Caco-2 (cell line): ENCODE measurements at regions not wholly inside any gene's neighbourhood (a gene's known extent, or its start where the extent isn't known, plus 50 kb on each side); places are given as distances from the start of the nearest gene placed in this dataset.

ENCODE experiments used
- BruUV-seq: library from RNA; stranded (reverse); fragments of 400-500 nt; replicated peaks from 2 replicates; lab custom pipeline; 2021; lab: Mats Ljungman, UMichigan
- CTCF ChIA-PET: fragments of 300-600 bp; sonication (Branson Sonifier 250); formaldehyde crosslinking; loops from one replicate; lab custom pipeline; 2022; ENCODE audit warnings: antibody characterized with exemption; lab: Charles Lee
- POLR2A ChIA-PET: fragments of 300-600 bp; sonication (Branson Sonifier 250); formaldehyde crosslinking; loops from one replicate; lab custom pipeline; 2022; ENCODE audit warnings: antibody characterized with exemption; lab: Charles Lee
- DNase-seq, 2 experiments: peaks; one replicate each; pipeline versions ENCODE4 v3.0.0 to v3.0.0-alpha.2; 2020 to 2022
- H3K27me3 ChIP-seq: replicated peaks from 2 replicates; pipeline ENCODE4 v1.6.0; 2011; ENCODE audit warnings: low read length; ENCODE audit not compliant: control insufficient read depth, insufficient read depth
- H3K36me3 ChIP-seq: 2 replicates; pipeline ENCODE4 v1.5.1; 2011; ENCODE audit warnings: low read length; ENCODE audit not compliant: control insufficient read depth, insufficient read depth
- H3K4me1 ChIP-seq: fragments of 250-450 bp; sonication (Bioruptor Pico); 2 replicates; pipeline ENCODE4 v1.5.1; 2020; ENCODE audit warnings: mild to moderate bottlenecking
- H3K4me3 ChIP-seq: 2 replicates; pipeline ENCODE4 v1.5.1; 2011; ENCODE audit warnings: low read depth, mild to moderate bottlenecking, control low read depth, low read length
- H3K9me3 ChIP-seq: fragments of 250-450 bp; sonication (Bioruptor Pico); 2 replicates; pipeline ENCODE4 v1.5.1; 2020; ENCODE audit warnings: mild to moderate bottlenecking, moderate library complexity
- H3K27ac Mint-ChIP-seq: one replicate; pipeline ENCODE4 v1.8.0; 2022; ENCODE audit warnings: mixed read lengths; ENCODE audit not compliant: unreplicated experiment
- H3K27me3 Mint-ChIP-seq: one replicate; pipeline ENCODE4 v1.8.0; 2022; ENCODE audit warnings: mixed read lengths; ENCODE audit not compliant: insufficient read depth, unreplicated experiment
- H3K36me3 Mint-ChIP-seq: one replicate; pipeline ENCODE4 v1.8.0; 2022; ENCODE audit warnings: mild to moderate bottlenecking, mixed read lengths; ENCODE audit not compliant: insufficient read depth, unreplicated experiment
- H3K4me1 Mint-ChIP-seq: one replicate; pipeline ENCODE4 v1.8.0; 2022; ENCODE audit warnings: low read depth, mixed read lengths; ENCODE audit not compliant: unreplicated experiment
- H3K4me3 Mint-ChIP-seq: one replicate; pipeline ENCODE4 v1.8.0; 2022; ENCODE audit warnings: mild to moderate bottlenecking, moderate library complexity, mixed read lengths; ENCODE audit not compliant: unreplicated experiment
- H3K9me3 Mint-ChIP-seq: one replicate; pipeline ENCODE4 v1.8.0; 2022; ENCODE audit warnings: mixed read lengths; ENCODE audit not compliant: unreplicated experiment
- intact Hi-C: fragments of 100-400 bp; cut with micrococcal nuclease; formaldehyde crosslinking; loops from one replicate; pipeline ENCODE4 v1.10.0; 2022; ENCODE audit not compliant: unreplicated experiment
- TF ChIP-seq, protein P1 (sequence below), 2 experiments: fragments of 200-600 bp in 1 of 2; IDR thresholded peaks; 1 replicate in 1 of 2; 2 replicates in 1 of 2; pipeline versions ENCODE4 v1.5.1 to v1.8.0; 2011 to 2022; ENCODE audit warnings: antibody characterized with exemption in 1 of 2, control low read depth in 1 of 2, inconsistent platforms in 1 of 2, low read depth in 1 of 2, low read length in 1 of 2, mild to moderate bottlenecking in 1 of 2, moderate library complexity in 1 of 2; ENCODE audit not compliant: insufficient read depth in 1 of 2, severe bottlenecking in 1 of 2, unreplicated experiment in 1 of 2

DNA sequence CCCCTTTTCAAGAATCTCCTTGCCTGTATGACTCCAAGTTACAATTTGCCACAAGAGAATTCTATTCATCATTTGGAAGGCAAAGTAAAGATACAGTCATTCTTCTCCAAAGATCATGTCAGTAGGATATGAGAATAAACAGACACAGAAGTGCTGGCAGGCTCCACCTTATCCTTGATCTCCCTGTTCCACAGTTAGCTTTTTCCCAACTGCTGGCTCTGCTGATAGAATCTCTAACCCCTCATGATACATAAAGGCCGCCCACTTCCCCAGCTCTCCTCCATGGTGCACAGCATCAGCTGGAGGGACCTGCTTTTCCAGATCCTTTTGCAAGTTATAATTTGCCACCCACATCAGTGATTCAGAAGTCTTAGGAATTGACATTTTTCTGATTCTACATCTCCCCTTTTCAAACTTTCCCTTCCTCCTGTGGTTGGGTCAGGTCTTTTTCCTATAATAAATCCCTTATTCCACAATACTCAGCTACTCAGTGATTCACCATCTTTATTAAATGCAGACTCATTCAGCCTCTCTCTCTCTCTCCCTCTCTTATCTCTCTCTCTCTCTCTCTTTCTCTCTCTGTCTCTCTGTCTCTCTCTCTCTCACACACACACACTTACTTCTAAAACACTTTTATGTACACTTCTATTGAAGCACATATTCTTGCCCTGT lies 465.4 kb downstream of the GBE1 start:
- peak overlapping the region; percentile 37 for H3K27ac Mint-ChIP-seq
- Histone ChIP-seq H3K9me3 (no peaks in the 10 kb centered on the region), H3K36me3 (no peaks in the 10 kb centered on the region), H3K4me3 (no peak overlapping the region), H3K4me1 (peaks cover 23% of the 10 kb centered on the region), H3K27me3 (no peaks in the 10 kb centered on the region)
- POLR2A ChIA-PET: no interaction called here
- no peaks in the 10 kb centered on the region for H3K36me3 Mint-ChIP-seq
- H3K9me3 Mint-ChIP-seq: peaks cover 10% of the 10 kb centered on the region
- TF ChIP-seq, protein P1, sequence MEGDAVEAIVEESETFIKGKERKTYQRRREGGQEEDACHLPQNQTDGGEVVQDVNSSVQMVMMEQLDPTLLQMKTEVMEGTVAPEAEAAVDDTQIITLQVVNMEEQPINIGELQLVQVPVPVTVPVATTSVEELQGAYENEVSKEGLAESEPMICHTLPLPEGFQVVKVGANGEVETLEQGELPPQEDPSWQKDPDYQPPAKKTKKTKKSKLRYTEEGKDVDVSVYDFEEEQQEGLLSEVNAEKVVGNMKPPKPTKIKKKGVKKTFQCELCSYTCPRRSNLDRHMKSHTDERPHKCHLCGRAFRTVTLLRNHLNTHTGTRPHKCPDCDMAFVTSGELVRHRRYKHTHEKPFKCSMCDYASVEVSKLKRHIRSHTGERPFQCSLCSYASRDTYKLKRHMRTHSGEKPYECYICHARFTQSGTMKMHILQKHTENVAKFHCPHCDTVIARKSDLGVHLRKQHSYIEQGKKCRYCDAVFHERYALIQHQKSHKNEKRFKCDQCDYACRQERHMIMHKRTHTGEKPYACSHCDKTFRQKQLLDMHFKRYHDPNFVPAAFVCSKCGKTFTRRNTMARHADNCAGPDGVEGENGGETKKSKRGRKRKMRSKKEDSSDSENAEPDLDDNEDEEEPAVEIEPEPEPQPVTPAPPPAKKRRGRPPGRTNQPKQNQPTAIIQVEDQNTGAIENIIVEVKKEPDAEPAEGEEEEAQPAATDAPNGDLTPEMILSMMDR (IDR thresholded peaks at IDR 0.05; ENCODE audit: insufficient read depth in 1 of 2, low read depth in 1 of 2, low read length in 1 of 2, severe bottlenecking in 1 of 2, unreplicated experiment in 1 of 2): no peak
- CTCF ChIA-PET: no interaction called here
- DNase-seq: no peak
- intact Hi-C loops: no loop called here
- peaks cover 42% of the 10 kb centered on the region for H3K4me1 Mint-ChIP-seq
- H3K4me3 Mint-ChIP-seq: no peak overlapping the region
- no peaks in the 10 kb centered on the region for H3K27me3 Mint-ChIP-seq
- no TSS peak for BruUV-seq

DNA sequence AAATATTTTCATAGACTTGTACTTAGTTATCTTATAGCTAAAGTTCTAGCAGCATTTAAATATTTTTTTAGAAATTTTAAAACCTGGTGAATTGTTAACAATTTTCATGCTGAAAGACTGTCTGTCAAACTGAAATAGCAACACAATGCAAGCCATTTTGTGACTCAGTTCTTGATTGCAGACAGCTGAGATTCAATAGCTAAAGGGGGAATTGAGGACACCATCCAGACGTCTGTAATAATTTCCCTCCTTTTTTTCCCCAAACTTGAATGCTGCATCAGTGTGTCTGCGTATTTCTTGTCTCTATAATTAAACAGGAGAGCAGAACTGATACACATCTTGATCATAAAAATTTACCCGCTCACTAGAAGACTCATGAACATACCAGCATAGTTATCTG lies 468.3 kb downstream of the GBE1 start:
- ChIA-PET POLR2A (no interaction called here), CTCF (no interaction called here)
- peaks cover 5% of the 10 kb centered on the region for H3K4me1 ChIP-seq
- no peak overlapping the region for H3K4me3 ChIP-seq
- intact Hi-C loops: no loop called here
- Mint-ChIP-seq H3K27me3 (no peaks in the 10 kb centered on the region), H3K36me3 (no peaks in the 10 kb centered on the region), H3K9me3 (peaks cover 10% of the 10 kb centered on the region), H3K4me3 (no peak overlapping the region), H3K27ac (no peak overlapping the region), H3K4me1 (peaks cover 24% of the 10 kb centered on the region)
- H3K9me3 ChIP-seq: no peaks in the 10 kb centered on the region
- H3K36me3 ChIP-seq: no peaks in the 10 kb centered on the region
- no peak for DNase-seq
- TF ChIP-seq, protein P1 (IDR thresholded peaks at IDR 0.05; ENCODE audit: insufficient read depth in 1 of 2, low read depth in 1 of 2, low read length in 1 of 2, severe bottlenecking in 1 of 2, unreplicated experiment in 1 of 2): no peak
- BruUV-seq: no TSS peak
- H3K27me3 ChIP-seq: no peaks in the 10 kb centered on the region

DNA sequence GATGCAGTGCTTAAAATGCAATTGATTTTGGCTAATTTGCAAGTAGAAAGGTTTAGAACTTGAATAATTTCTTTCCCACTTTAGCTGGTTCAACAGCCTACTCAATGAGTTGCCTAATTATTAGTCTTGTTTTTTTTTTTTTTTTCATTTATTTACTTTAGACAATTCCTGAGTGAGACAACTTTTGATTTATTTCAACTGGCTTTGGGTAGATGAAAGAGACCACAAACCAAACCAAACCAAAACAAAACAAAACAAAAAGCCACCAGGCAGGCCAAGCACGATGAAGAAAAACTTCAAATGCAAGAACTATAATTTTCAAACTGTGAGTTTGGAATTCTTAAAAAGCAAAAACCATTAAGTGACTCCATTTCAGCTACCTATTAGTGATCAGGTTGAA lies 469.9 kb downstream of the GBE1 start:
- Mint-ChIP-seq H3K27ac (no peak overlapping the region), H3K4me3 (no peak overlapping the region), H3K27me3 (no peaks in the 10 kb centered on the region), H3K36me3 (no peaks in the 10 kb centered on the region), H3K4me1 (peaks cover 18% of the 10 kb centered on the region), H3K9me3 (peaks cover 7% of the 10 kb centered on the region)
- no TSS peak for BruUV-seq
- H3K36me3 ChIP-seq: no peaks in the 10 kb centered on the region
- intact Hi-C loops: no loop called here
- no peaks in the 10 kb centered on the region for H3K9me3 ChIP-seq
- no peak overlapping the region for H3K4me3 ChIP-seq
- H3K27me3 ChIP-seq: no peaks in the 10 kb centered on the region
- TF ChIP-seq, protein P1 (IDR thresholded peaks at IDR 0.05; ENCODE audit: insufficient read depth in 1 of 2, low read depth in 1 of 2, low read length in 1 of 2, severe bottlenecking in 1 of 2, unreplicated experiment in 1 of 2): no peak
- ChIA-PET POLR2A (interaction anchor here (0.7 kb wide), 1 partner anchor 12 kb away, joined by 6 read pairs; no protein-coding TSS in a partner anchor), CTCF (no interaction called here)
- peaks cover 5% of the 10 kb centered on the region for H3K4me1 ChIP-seq
- no peak for DNase-seq
